PC-9 (cell line): ENCODE measurements at regions not wholly inside any gene's neighbourhood (a gene's known extent, or its start where the extent isn't known, plus 50 kb on each side); places are given as distances from the start of the nearest gene placed in this dataset.

Experiments
- CTCF ChIP-seq: fragments of 200-600 bp; sonication (generic); conservative IDR thresholded peaks from 2 replicates; pipeline ENCODE4 v1.6.1; 2017; ENCODE audit warnings: mixed run types, antibody characterized with exemption, mild to moderate bottlenecking, moderate library complexity
- EZH2 ChIP-seq: fragments of 200-600 bp; sonication (generic); IDR thresholded peaks from 2 replicates; pipeline ENCODE4 v1.8.0; 2017; ENCODE audit warnings: antibody characterized with exemption, low read depth

GRCh38 chr3:30333143-30333542 lies 273.3 kb upstream of the TGFBR2 start:
- TF ChIP-seq CTCF (no peak), EZH2 (no peak)
